Progenitor cell of endocrine pancreas (in vitro differentiated cells): ENCODE measurements at regions not wholly inside any gene's neighbourhood (a gene's known extent, or its start where the extent isn't known, plus 50 kb on each side); places are given as distances from the start of the nearest gene placed in this dataset.
"Not testable (repeated sequence)": the region's sequence is repeated elsewhere in the genome, so short reads cannot be mapped to it uniquely, and the experiment has no call there.

Experiments
- DNase-seq: peaks from one replicate; pipeline ENCODE4 v3.0.0; 2021; ENCODE audit warnings: low spot score; ENCODE audit not compliant: unreplicated experiment
- H3K27ac Mint-ChIP-seq: 2 replicates; pipeline ENCODE4 v1.8.0; 2021; ENCODE audit warnings: mild to moderate bottlenecking, moderate library complexity, mixed read lengths
- H3K27me3 Mint-ChIP-seq: 2 replicates; pipeline ENCODE4 v1.8.0; 2021; ENCODE audit warnings: mixed read lengths
- H3K36me3 Mint-ChIP-seq: 2 replicates; pipeline ENCODE4 v1.8.0; 2022; ENCODE audit warnings: mixed read lengths; ENCODE audit not compliant: insufficient read depth
- H3K4me1 Mint-ChIP-seq: 2 replicates; pipeline ENCODE4 v1.8.0; 2021; ENCODE audit warnings: low read depth, mixed read lengths
- H3K4me3 Mint-ChIP-seq: 2 replicates; pipeline ENCODE4 v1.8.0; 2021; ENCODE audit warnings: low read depth, mild to moderate bottlenecking, moderate library complexity, mixed read lengths
- H3K9me3 Mint-ChIP-seq: 2 replicates; pipeline ENCODE4 v1.8.0; 2021; ENCODE audit warnings: low read depth, mixed read lengths
- TF ChIP-seq, protein P1 (sequence below): fragments of 200-600 bp; sonication (generic); IDR thresholded peaks from one replicate; pipeline ENCODE4 v1.5.0; 2021; ENCODE audit warnings: antibody characterized with exemption, mild to moderate bottlenecking; ENCODE audit not compliant: unreplicated experiment

- Mint-ChIP-seq H3K27ac (no peak overlapping the region), H3K9me3 (no peaks in the 10 kb centered on the region), H3K36me3 (no peaks in the 10 kb centered on the region), H3K4me1 (peaks cover 4% of the 10 kb centered on the region), H3K4me3 (no peak overlapping the region), H3K27me3 (no peaks in the 10 kb centered on the region)
- TF ChIP-seq, protein P1, sequence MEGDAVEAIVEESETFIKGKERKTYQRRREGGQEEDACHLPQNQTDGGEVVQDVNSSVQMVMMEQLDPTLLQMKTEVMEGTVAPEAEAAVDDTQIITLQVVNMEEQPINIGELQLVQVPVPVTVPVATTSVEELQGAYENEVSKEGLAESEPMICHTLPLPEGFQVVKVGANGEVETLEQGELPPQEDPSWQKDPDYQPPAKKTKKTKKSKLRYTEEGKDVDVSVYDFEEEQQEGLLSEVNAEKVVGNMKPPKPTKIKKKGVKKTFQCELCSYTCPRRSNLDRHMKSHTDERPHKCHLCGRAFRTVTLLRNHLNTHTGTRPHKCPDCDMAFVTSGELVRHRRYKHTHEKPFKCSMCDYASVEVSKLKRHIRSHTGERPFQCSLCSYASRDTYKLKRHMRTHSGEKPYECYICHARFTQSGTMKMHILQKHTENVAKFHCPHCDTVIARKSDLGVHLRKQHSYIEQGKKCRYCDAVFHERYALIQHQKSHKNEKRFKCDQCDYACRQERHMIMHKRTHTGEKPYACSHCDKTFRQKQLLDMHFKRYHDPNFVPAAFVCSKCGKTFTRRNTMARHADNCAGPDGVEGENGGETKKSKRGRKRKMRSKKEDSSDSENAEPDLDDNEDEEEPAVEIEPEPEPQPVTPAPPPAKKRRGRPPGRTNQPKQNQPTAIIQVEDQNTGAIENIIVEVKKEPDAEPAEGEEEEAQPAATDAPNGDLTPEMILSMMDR = peak; percentile 46
- DNase-seq = no peak
Measured at GRCh38 chr14:45610318-45610717, 357.3 kb upstream of the MIS18BP1 start.

DNA sequence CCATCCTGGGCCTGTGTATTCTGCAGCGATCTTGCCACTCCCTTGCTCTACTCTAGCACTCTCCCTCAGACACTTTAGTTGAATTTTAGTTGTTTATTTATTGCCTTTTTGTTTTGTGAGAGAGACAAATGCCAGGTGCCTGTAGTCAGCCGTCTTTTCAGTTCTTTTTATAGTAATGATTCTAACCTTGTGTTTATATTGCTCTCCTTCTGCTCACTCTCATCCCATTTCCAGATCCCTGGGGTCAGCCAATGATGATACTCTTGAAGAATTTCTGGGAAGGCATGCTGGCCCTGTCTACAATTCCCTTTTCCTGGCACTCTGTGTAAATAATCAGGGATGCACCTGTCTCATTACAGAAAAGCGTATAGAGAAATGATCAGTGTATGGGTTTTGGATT is 334.1 kb upstream of the MIS18BP1 start:
- no peak overlapping the region for H3K27ac Mint-ChIP-seq
- no peak for DNase-seq
- no peak overlapping the region for H3K4me3 Mint-ChIP-seq
- no peaks in the 10 kb centered on the region for H3K27me3 Mint-ChIP-seq
- H3K36me3 Mint-ChIP-seq = no peaks in the 10 kb centered on the region
- peaks cover 6% of the 10 kb centered on the region for H3K9me3 Mint-ChIP-seq
- TF ChIP-seq, protein P1 = no peak
- H3K4me1 Mint-ChIP-seq = no peaks in the 10 kb centered on the region

- Mint-ChIP-seq H3K27me3 (no peaks in the 10 kb centered on the region), H3K4me1 (no peaks in the 10 kb centered on the region), H3K27ac (no peak overlapping the region), H3K4me3 (no peak overlapping the region), H3K36me3 (no peaks in the 10 kb centered on the region), H3K9me3 (no peaks in the 10 kb centered on the region)
- TF ChIP-seq, protein P1 = no peak
- DNase-seq = no peak
Measured at GRCh38 chr14:45559626-45560025, 306.6 kb upstream of the MIS18BP1 start.

GRCh38 chr14:45558183-45558582 is 305.2 kb upstream of the MIS18BP1 start:
- Mint-ChIP-seq H3K4me1 (no peaks in the 10 kb centered on the region), H3K27ac (no peak overlapping the region), H3K4me3 (no peak overlapping the region), H3K36me3 (no peaks in the 10 kb centered on the region), H3K27me3 (no peaks in the 10 kb centered on the region), H3K9me3 (no peaks in the 10 kb centered on the region)
- no peak for DNase-seq
- TF ChIP-seq, protein P1 = no peak

GRCh38 chr14:45553981-45554380 is 301.0 kb upstream of the MIS18BP1 start:
- no peaks in the 10 kb centered on the region for H3K36me3 Mint-ChIP-seq
- H3K4me3 Mint-ChIP-seq = no peak overlapping the region
- TF ChIP-seq, protein P1 = no peak
- no peak overlapping the region for H3K27ac Mint-ChIP-seq
- H3K27me3 Mint-ChIP-seq = peaks cover 5% of the 10 kb centered on the region
- H3K9me3 Mint-ChIP-seq = no peaks in the 10 kb centered on the region
- DNase-seq = no peak
- H3K4me1 Mint-ChIP-seq = peaks cover 11% of the 10 kb centered on the region

DNA sequence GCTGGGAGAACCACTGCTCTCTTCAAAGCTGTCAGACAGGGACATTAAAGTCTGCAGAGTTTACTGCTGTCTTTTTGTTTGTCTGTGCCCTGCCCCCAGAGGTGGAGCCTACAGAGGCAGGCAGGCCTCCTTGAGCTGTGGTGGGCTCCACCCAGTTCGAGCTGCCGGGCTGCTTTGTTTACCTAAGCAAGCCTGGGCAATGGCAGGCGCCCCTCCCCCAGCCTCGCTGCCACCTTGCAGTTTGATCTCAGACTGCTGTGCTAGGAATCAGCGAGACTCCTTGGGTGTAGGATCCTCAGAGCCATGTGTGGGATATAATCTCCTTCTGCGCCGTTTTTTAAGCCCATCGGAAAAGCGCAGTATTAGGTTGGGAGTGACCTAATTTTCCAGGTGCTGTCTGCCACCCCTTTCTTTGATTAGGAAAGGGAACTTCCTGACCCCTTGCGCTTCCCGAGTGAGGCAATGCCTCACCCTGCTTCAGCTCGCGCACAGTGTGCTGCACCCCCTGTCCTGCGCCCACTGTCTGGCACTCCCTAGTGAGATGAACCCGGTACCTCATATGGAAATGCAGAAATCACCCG is 298.3 kb upstream of the MIS18BP1 start:
- not testable (repeated sequence) for DNase-seq, H3K27me3 Mint-ChIP-seq, H3K9me3 Mint-ChIP-seq, H3K36me3 Mint-ChIP-seq
- peaks cover 11% of the 10 kb centered on the region for H3K4me1 Mint-ChIP-seq
- H3K4me3 Mint-ChIP-seq = peak overlapping the region; percentile 77
- peak overlapping the region; percentile 73 for H3K27ac Mint-ChIP-seq
